GM12878 (cell line): ENCODE measurements at regions not wholly inside any gene's neighbourhood (a gene's known extent, or its start where the extent isn't known, plus 50 kb on each side); places are given as distances from the start of the nearest gene placed in this dataset.

Experiments
- ATAC-seq: fragments of 200-7000 bp; cut with Tn5 transposase; 3 replicates; pipeline ENCODE4 v1.9.1; 2020; ENCODE audit warnings: mild to moderate bottlenecking, moderate library complexity
- BruUV-seq: library from RNA; stranded (reverse); fragments of 400-500 nt; replicated peaks from 2 replicates; lab custom pipeline; 2021; lab: Mats Ljungman, UMichigan
- CTCF ChIA-PET: fragments of 300-600 bp; sonication (Branson Sonifier 250); formaldehyde crosslinking; extraction: SDS; loops from one replicate; lab custom pipeline; 2021; ENCODE audit warnings: inconsistent platforms; lab: Yijun Ruan, JAX
- POLR2A ChIA-PET: fragments of 350-600 bp; formaldehyde crosslinking; extraction: SDS; loops from one replicate; lab custom pipeline; 2021; ENCODE audit warnings: inconsistent platforms; lab: Charles Lee
- RAD21 ChIA-PET: fragments of 300-600 bp; sonication (Branson Sonifier 250); formaldehyde crosslinking; loops from one replicate; lab custom pipeline; 2023; ENCODE audit warnings: antibody characterized with exemption; ENCODE audit not compliant: unreplicated experiment; lab: Charles Lee
- SMC1A ChIA-PET: fragments of 300-600 bp; sonication (Branson Sonifier 250); formaldehyde crosslinking; loops from one replicate; lab custom pipeline; 2023; ENCODE audit not compliant: unreplicated experiment, uncharacterized antibody; lab: Charles Lee
- DNase-seq: peaks from one replicate; pipeline ENCODE4 v3.0.0-alpha.2; 2011; ENCODE audit warnings: low read depth, low spot score
- FAIRE-seq: peaks from 3 replicates; lab custom pipeline; 2011; peaks lifted over from hg19 to GRCh38; lab: Jason Lieb, UNC
- H2AFZ ChIP-seq: 2 replicates; pipeline ENCODE4 v1.6.0; 2011; ENCODE audit warnings: low read depth, low read length, control low read depth; ENCODE audit not compliant: control insufficient read depth
- H3K27ac ChIP-seq: 2 replicates; pipeline ENCODE4 v1.5.1; 2011; ENCODE audit warnings: control low read depth; ENCODE audit not compliant: control insufficient read depth, insufficient read depth
- H3K27me3 ChIP-seq, 2 experiments: replicated peaks in 1 of 2; 2 replicates each; pipeline versions ENCODE4 v1.6.0 to v1.6.1; 2011; ENCODE audit warnings: low read length in 1 of 2; ENCODE audit not compliant: control insufficient read depth in 2 of 2, insufficient read depth in 2 of 2
- H3K36me3 ChIP-seq, 2 experiments: 2 replicates each; pipeline ENCODE4 v1.5.1; 2011; ENCODE audit warnings: low read length in 1 of 2; ENCODE audit not compliant: control insufficient read depth in 2 of 2, insufficient read depth in 2 of 2
- H3K4me1 ChIP-seq: 2 replicates; pipeline ENCODE4 v1.6.1; 2011; ENCODE audit warnings: mild to moderate bottlenecking, low read length, moderate library complexity, mixed read lengths; ENCODE audit not compliant: control insufficient read depth, insufficient read depth
- H3K4me2 ChIP-seq: 2 replicates; pipeline ENCODE4 v1.6.0; 2011; ENCODE audit warnings: control low read depth; ENCODE audit not compliant: control insufficient read depth, insufficient read depth
- H3K4me3 ChIP-seq: fragments of 200-600 bp; sonication (generic); 2 replicates; pipeline ENCODE4 v1.5.1; 2016
- H3K79me2 ChIP-seq: 2 replicates; pipeline ENCODE4 v1.6.0; 2011; ENCODE audit warnings: low read length; ENCODE audit not compliant: control insufficient read depth, insufficient read depth
- H3K9ac ChIP-seq: 2 replicates; pipeline ENCODE4 v1.8.0; 2011; ENCODE audit warnings: low read length, control low read depth, mixed read lengths; ENCODE audit not compliant: control insufficient read depth, insufficient read depth
- H3K9me3 ChIP-seq: replicated peaks from 3 replicates; pipeline ENCODE4 v1.5.1; 2011; ENCODE audit warnings: mild to moderate bottlenecking, low read length; ENCODE audit not compliant: control insufficient read depth, insufficient read depth
- H4K20me1 ChIP-seq: 2 replicates; pipeline ENCODE4 v1.6.0; 2011; ENCODE audit not compliant: control insufficient read depth, insufficient read depth
- BACH1 ChIP-seq: fragments of 450-650 bp; IDR thresholded peaks from 2 replicates; pipeline ENCODE4 v1.6.1; 2017; ENCODE audit warnings: mild to moderate bottlenecking, borderline replicate concordance
- CEBPZ ChIP-seq: fragments of 150-350 bp; IDR thresholded peaks from 2 replicates; pipeline ENCODE4 v1.6.1; 2016; ENCODE audit warnings: low read depth, low read length
- E2F4 ChIP-seq: IDR thresholded peaks from 2 replicates; pipeline ENCODE4 v1.6.1; 2012; ENCODE audit warnings: low read depth, low read length, improper control_type of control experiment
- GABPA ChIP-seq: IDR thresholded peaks from 2 replicates; pipeline ENCODE4 v1.6.1; 2014; ENCODE audit warnings: antibody characterized with exemption, low read depth, mild to moderate bottlenecking, inconsistent platforms
- GATAD2B ChIP-seq: fragments of 450-650 bp; conservative IDR thresholded peaks from 2 replicates; pipeline ENCODE4 v1.6.1; 2017; ENCODE audit warnings: low read depth, mild to moderate bottlenecking, moderate library complexity
- HCFC1 ChIP-seq: fragments of 150-350 bp; IDR thresholded peaks from 2 replicates; pipeline ENCODE4 v1.6.1; 2014; ENCODE audit warnings: low read length
- NFIC ChIP-seq: IDR thresholded peaks from 2 replicates; pipeline ENCODE4 v1.6.1; 2012; ENCODE audit warnings: low read depth, mild to moderate bottlenecking, inconsistent platforms, low read length, moderate library complexity
- NFXL1 ChIP-seq: fragments of 450-650 bp; IDR thresholded peaks from 2 replicates; pipeline ENCODE4 v1.6.1; 2017; ENCODE audit warnings: antibody characterized with exemption, mild to moderate bottlenecking, borderline replicate concordance
- RAD21 ChIP-seq: IDR thresholded peaks from 2 replicates; pipeline ENCODE4 v1.6.1; 2011; ENCODE audit warnings: mild to moderate bottlenecking, low read depth, low read length, moderate library complexity; ENCODE audit not compliant: insufficient read depth
- SIN3A ChIP-seq: IDR thresholded peaks from 2 replicates; pipeline ENCODE4 v1.6.1; 2012; ENCODE audit warnings: low read depth, low read length, improper control_type of control experiment
- SMAD1 ChIP-seq: fragments of 450-650 bp; IDR thresholded peaks from 2 replicates; pipeline ENCODE4 v1.6.1; 2018; ENCODE audit warnings: mild to moderate bottlenecking, low read depth; ENCODE audit not compliant: partially characterized antibody
- ZNF24 ChIP-seq: fragments of 450-650 bp; IDR thresholded peaks from 2 replicates; pipeline ENCODE4 v1.6.1; 2017; ENCODE audit warnings: antibody characterized with exemption, mild to moderate bottlenecking
- WGBS: methylation state at CpG from one replicate; pipeline ENCODE4 v1.1.6; 2016; ENCODE audit warnings: low lambda C conversion rate; ENCODE audit not compliant: insufficient replicate concordance, insufficient coverage; ENCODE audit errors: missing lambda C conversion rate; 5-methylcytosine and 5-hydroxymethylcytosine counted together
- in situ Hi-C: fragments of 300-500 bp; cut with MboI; formaldehyde crosslinking; loops from 9 replicates; pipeline ENCODE4 v1.14.3; 2018; ENCODE audit warnings: mixed read lengths
- intact Hi-C: fragments of 100-400 bp; cut with micrococcal nuclease; formaldehyde crosslinking; loops from one replicate; pipeline ENCODE4 v1.14.2; 2022; ENCODE audit not compliant: unreplicated experiment

- POLR2A ChIA-PET, result no interaction called here
- no peak for FAIRE-seq
- BruUV-seq, result no TSS peak
These were observed 131.9 kb downstream of the FAM43A start for GRCh38 chr3:194817592-194817930.

More at GRCh38 chr3:194817592-194817930, 131.9 kb downstream of the FAM43A start:
- in situ Hi-C loops (no loop called here), intact Hi-C loops (no loop called here)
- Histone ChIP-seq H3K4me2 (no peak overlapping the region), H3K79me2 (no peaks in the 10 kb centered on the region), H3K36me3 (no peaks in the 10 kb centered on the region), H3K27me3 (peaks cover 0 to 1% of the 10 kb centered on the region in 2 experiments; a peak in 2 of 4 replicates), H3K4me3 (no peak overlapping the region), H4K20me1 (no peaks in the 10 kb centered on the region; the same call in 1 of the 2 replicates), H3K27ac (no peak overlapping the region), H2AFZ (no peak overlapping the region), H3K9ac (no peak overlapping the region), H3K9me3 (no peaks in the 10 kb centered on the region), H3K4me1 (no peaks in the 10 kb centered on the region)
- WGBS, result 75% methylated on average over 4 of the region's 4 CpGs
- TF ChIP-seq CEBPZ, result no peak
- no peak for TF ChIP-seq RAD21
- no peak for TF ChIP-seq ZNF24
- TF ChIP-seq SIN3A, result no peak
- TF ChIP-seq NFIC, result no peak
- TF ChIP-seq GATAD2B, result no peak
- TF ChIP-seq GABPA, result no peak
- TF ChIP-seq E2F4, result no peak
- TF ChIP-seq NFXL1, result no peak
- no peak for TF ChIP-seq BACH1
- TF ChIP-seq SMAD1, result no peak
- no peak for TF ChIP-seq HCFC1
- ATAC-seq (no peak), DNase-seq (no peak)
- ChIA-PET SMC1A (no interaction called here), CTCF (interaction anchor here (1.2 to 1.7 kb wide), 2 partner anchors 9 to 37 kb away, joined by 4 read pairs; no protein-coding TSS in a partner anchor), RAD21 (no interaction called here)
